ENCODE measurements at regions not wholly inside any gene's neighbourhood (a gene's known extent, or its start where the extent isn't known, plus 50 kb on each side); places are given as distances from the start of the nearest gene placed in this dataset.
"Not testable (repeated sequence)": the region's sequence is repeated elsewhere in the genome, so short reads cannot be mapped to it uniquely, and the experiment has no call there.

- Histone ChIP-seq H3K27ac (no peak overlapping the region), H3K9ac (ENCODE audit: insufficient read length) (no peak overlapping the region), H3K9me3 (ENCODE audit: low read depth, low read length) (no peaks in the 10 kb centered on the region), H3K4me3 (no peak overlapping the region), H3K36me3 (ENCODE audit: insufficient read depth, low read length) (no peaks in the 10 kb centered on the region)
- DNase-seq (ENCODE audit: low read depth, low spot score) = no peak
- TF ChIP-seq FOXP2 (optimal IDR thresholded peaks at IDR 0.05; ENCODE audit: control extremely low read depth, extremely low read length, insufficient read depth) (no peak), POLR2AphosphoS5 (IDR thresholded peaks at IDR 0.05; ENCODE audit: borderline replicate concordance, low read depth, low read length) (no peak), EZH2 (IDR thresholded peaks at IDR 0.05) (no peak)
Measured at GRCh38 chr18:42334931-42335330, 379.9 kb downstream of the PIK3C3 start.

- Histone ChIP-seq H3K4me3 (no peak overlapping the region), H3K9ac (ENCODE audit: insufficient read length) (no peak overlapping the region), H3K36me3 (ENCODE audit: insufficient read depth, low read length) (no peaks in the 10 kb centered on the region), H3K9me3 (ENCODE audit: low read depth, low read length) (no peaks in the 10 kb centered on the region), H3K27ac (no peak overlapping the region)
- TF ChIP-seq EZH2 (IDR thresholded peaks at IDR 0.05) (no peak), POLR2AphosphoS5 (IDR thresholded peaks at IDR 0.05; ENCODE audit: borderline replicate concordance, low read depth, low read length) (no peak), FOXP2 (optimal IDR thresholded peaks at IDR 0.05; ENCODE audit: control extremely low read depth, extremely low read length, insufficient read depth) (no peak)
- no peak for DNase-seq (ENCODE audit: low read depth, low spot score)
Measured at GRCh38 chr18:42336139-42336538, 381.1 kb downstream of the PIK3C3 start.

GRCh38 chr18:42337337-42337736, 382.3 kb downstream of the PIK3C3 start:
- H3K4me3 ChIP-seq; H3K9ac ChIP-seq (ENCODE audit: insufficient read length); H3K27ac ChIP-seq; H3K36me3 ChIP-seq (ENCODE audit: insufficient read depth, low read length); H3K9me3 ChIP-seq (ENCODE audit: low read depth, low read length); DNase-seq (ENCODE audit: low read depth, low spot score): not testable (repeated sequence)

- TF ChIP-seq POLR2AphosphoS5 (IDR thresholded peaks at IDR 0.05; ENCODE audit: borderline replicate concordance, low read depth, low read length) = no peak
- TF ChIP-seq FOXP2 (optimal IDR thresholded peaks at IDR 0.05; ENCODE audit: control extremely low read depth, extremely low read length, insufficient read depth) = no peak
- TF ChIP-seq EZH2 (IDR thresholded peaks at IDR 0.05) = no peak
Measured at GRCh38 chr18:42338683-42339082, 383.6 kb downstream of the PIK3C3 start.

GRCh38 chr18:42339372-42339771, 384.3 kb downstream of the PIK3C3 start:
- Histone ChIP-seq H3K27ac (no peak overlapping the region), H3K4me3 (no peak overlapping the region), H3K9ac (ENCODE audit: insufficient read length) (no peak overlapping the region), H3K9me3 (ENCODE audit: low read depth, low read length) (no peaks in the 10 kb centered on the region), H3K36me3 (ENCODE audit: insufficient read depth, low read length) (no peaks in the 10 kb centered on the region)
- DNase-seq (ENCODE audit: low read depth, low spot score) = no peak
- no peak for TF ChIP-seq POLR2AphosphoS5 (IDR thresholded peaks at IDR 0.05; ENCODE audit: borderline replicate concordance, low read depth, low read length)
- no peak for TF ChIP-seq FOXP2 (optimal IDR thresholded peaks at IDR 0.05; ENCODE audit: control extremely low read depth, extremely low read length, insufficient read depth)
- no peak for TF ChIP-seq EZH2 (IDR thresholded peaks at IDR 0.05)

More at GRCh38 chr18:42338683-42339082, 383.6 kb downstream of the PIK3C3 start:
- no peak for DNase-seq (ENCODE audit: low read depth, low spot score)
- H3K4me3 ChIP-seq = no peak overlapping the region
- H3K9me3 ChIP-seq (ENCODE audit: low read depth, low read length) = no peaks in the 10 kb centered on the region
- H3K27ac ChIP-seq = no peak overlapping the region
- no peaks in the 10 kb centered on the region for H3K36me3 ChIP-seq (ENCODE audit: insufficient read depth, low read length)
- no peak overlapping the region for H3K9ac ChIP-seq (ENCODE audit: insufficient read length)

- Histone ChIP-seq H3K36me3 (ENCODE audit: insufficient read depth, low read length) (no peaks in the 10 kb centered on the region), H3K9ac (ENCODE audit: insufficient read length) (no peak overlapping the region), H3K4me3 (no peak overlapping the region), H3K9me3 (ENCODE audit: low read depth, low read length) (no peaks in the 10 kb centered on the region), H3K27ac (no peak overlapping the region)
- DNase-seq (ENCODE audit: low read depth, low spot score) = no peak
- TF ChIP-seq EZH2 (IDR thresholded peaks at IDR 0.05) (no peak), POLR2AphosphoS5 (IDR thresholded peaks at IDR 0.05; ENCODE audit: borderline replicate concordance, low read depth, low read length) (no peak), FOXP2 (optimal IDR thresholded peaks at IDR 0.05; ENCODE audit: control extremely low read depth, extremely low read length, insufficient read depth) (no peak)
Measured at GRCh38 chr18:42340423-42341009, 385.5 kb downstream of the PIK3C3 start.

GRCh38 chr18:42341423-42341822, 386.4 kb downstream of the PIK3C3 start:
- Histone ChIP-seq H3K4me3 (no peak overlapping the region), H3K9ac (ENCODE audit: insufficient read length) (no peak overlapping the region), H3K27ac (no peak overlapping the region), H3K9me3 (ENCODE audit: low read depth, low read length) (no peaks in the 10 kb centered on the region), H3K36me3 (ENCODE audit: insufficient read depth, low read length) (no peaks in the 10 kb centered on the region)
- no peak for DNase-seq (ENCODE audit: low read depth, low spot score)
- TF ChIP-seq FOXP2 (optimal IDR thresholded peaks at IDR 0.05; ENCODE audit: control extremely low read depth, extremely low read length, insufficient read depth) = no peak

- Histone ChIP-seq H3K27ac (no peak overlapping the region), H3K4me3 (no peak overlapping the region), H3K9me3 (ENCODE audit: low read depth, low read length) (no peaks in the 10 kb centered on the region), H3K36me3 (ENCODE audit: insufficient read depth, low read length) (no peaks in the 10 kb centered on the region), H3K9ac (ENCODE audit: insufficient read length) (no peak overlapping the region)
- DNase-seq (ENCODE audit: low read depth, low spot score) = no peak
- no peak for TF ChIP-seq POLR2AphosphoS5 (IDR thresholded peaks at IDR 0.05; ENCODE audit: borderline replicate concordance, low read depth, low read length)
- no peak for TF ChIP-seq FOXP2 (optimal IDR thresholded peaks at IDR 0.05; ENCODE audit: control extremely low read depth, extremely low read length, insufficient read depth)
- no peak for TF ChIP-seq EZH2 (IDR thresholded peaks at IDR 0.05)
Measured at GRCh38 chr18:42348722-42349121, 393.7 kb downstream of the PIK3C3 start.

- DNase-seq (ENCODE audit: low read depth, low spot score) = no peak
- H3K36me3 ChIP-seq (ENCODE audit: insufficient read depth, low read length) = no peaks in the 10 kb centered on the region
- no peak overlapping the region for H3K27ac ChIP-seq
- H3K9me3 ChIP-seq (ENCODE audit: low read depth, low read length) = no peaks in the 10 kb centered on the region
- no peak overlapping the region for H3K9ac ChIP-seq (ENCODE audit: insufficient read length)
- H3K4me3 ChIP-seq = no peak overlapping the region
- TF ChIP-seq EZH2 (IDR thresholded peaks at IDR 0.05) (no peak), POLR2AphosphoS5 (IDR thresholded peaks at IDR 0.05; ENCODE audit: borderline replicate concordance, low read depth, low read length) (no peak), FOXP2 (optimal IDR thresholded peaks at IDR 0.05; ENCODE audit: control extremely low read depth, extremely low read length, insufficient read depth) (no peak)
Measured at GRCh38 chr18:42351455-42351854, 396.4 kb downstream of the PIK3C3 start.

Data from SK-N-MC (cell line).